Loucy (cell line): ENCODE measurements at regions not wholly inside any gene's neighbourhood (a gene's known extent, or its start where the extent isn't known, plus 50 kb on each side); places are given as distances from the start of the nearest gene placed in this dataset.

Source experiments
- H2AFZ ChIP-seq: fragments of 200-600 bp; sonication (generic); 2 replicates; pipeline ENCODE4 v1.6.0; 2016; ENCODE audit warnings: antibody characterized with exemption, mild to moderate bottlenecking, low read length, moderate library complexity
- H3F3A ChIP-seq: fragments of 200-600 bp; 2 replicates; pipeline ENCODE4 v1.6.0; 2016; ENCODE audit warnings: antibody characterized with exemption, low read depth, mild to moderate bottlenecking
- H3K27me3 ChIP-seq: fragments of 200-600 bp; sonication (generic); 2 replicates; pipeline ENCODE4 v1.6.1; 2014; ENCODE audit warnings: low read length, mild to moderate bottlenecking; ENCODE audit not compliant: insufficient read depth, poor library complexity, severe bottlenecking
- H3K36me3 ChIP-seq: fragments of 200-600 bp; sonication (generic); 2 replicates; pipeline ENCODE4 v1.6.1; 2016; ENCODE audit warnings: low read length; ENCODE audit not compliant: insufficient read depth
- H3K4me1 ChIP-seq: fragments of 200-600 bp; sonication (generic); 2 replicates; pipeline ENCODE4 v1.5.1; 2014; ENCODE audit warnings: low read length, mild to moderate bottlenecking; ENCODE audit not compliant: insufficient read depth, poor library complexity, severe bottlenecking
- H3K4me2 ChIP-seq: fragments of 200-600 bp; sonication (generic); 2 replicates; pipeline ENCODE4 v1.6.0; 2014; ENCODE audit warnings: antibody characterized with exemption, low read length, low read depth, mild to moderate bottlenecking; ENCODE audit not compliant: poor library complexity, severe bottlenecking
- H3K4me3 ChIP-seq: fragments of 200-600 bp; sonication (generic); 2 replicates; pipeline ENCODE4 v1.5.1; 2014; ENCODE audit warnings: low read length, mild to moderate bottlenecking, mixed read lengths; ENCODE audit not compliant: poor library complexity, severe bottlenecking
- H3K79me2 ChIP-seq: fragments of 200-600 bp; sonication (generic); 2 replicates; pipeline ENCODE4 v1.6.1; 2014; ENCODE audit warnings: low read length; ENCODE audit not compliant: insufficient read depth
- H3K9ac ChIP-seq: fragments of 200-600 bp; sonication (generic); 2 replicates; pipeline ENCODE4 v1.6.0; 2014; ENCODE audit warnings: mild to moderate bottlenecking, low read depth, low read length, moderate library complexity; ENCODE audit not compliant: poor library complexity, severe bottlenecking
- H3K9me2 ChIP-seq: fragments of 200-600 bp; sonication (generic); replicated peaks from 2 replicates; pipeline ENCODE4 v1.6.1; 2016; ENCODE audit warnings: low read depth, low read length, mixed read lengths
- H3K9me3 ChIP-seq: fragments of 200-600 bp; sonication (generic); 2 replicates; pipeline ENCODE4 v1.6.1; 2014; ENCODE audit warnings: mild to moderate bottlenecking, antibody characterized with exemption, low read length, low read depth; ENCODE audit not compliant: insufficient read depth
- H4K20me1 ChIP-seq: fragments of 200-600 bp; sonication (generic); 2 replicates; pipeline ENCODE4 v1.6.0; 2014; ENCODE audit warnings: antibody characterized with exemption, low read length, mild to moderate bottlenecking; ENCODE audit not compliant: insufficient read depth, poor library complexity, severe bottlenecking
- CTCF ChIP-seq: fragments of 200-600 bp; sonication (generic); conservative IDR thresholded peaks from 2 replicates; pipeline ENCODE4 v1.5.1; 2014; ENCODE audit warnings: mild to moderate bottlenecking, antibody characterized with exemption, low read length
- EZH2phosphoT487 ChIP-seq: fragments of 200-600 bp; IDR thresholded peaks from 2 replicates; pipeline ENCODE4 v1.6.1; 2018; ENCODE audit warnings: antibody characterized with exemption, mild to moderate bottlenecking, moderate library complexity, borderline replicate concordance

- Histone ChIP-seq H3K4me3 (no peak overlapping the region), H3F3A (no peaks in the 10 kb centered on the region), H2AFZ (no peak overlapping the region), H3K27me3 (no peaks in the 10 kb centered on the region), H3K9me3 (no peaks in the 10 kb centered on the region), H3K36me3 (no peaks in the 10 kb centered on the region), H3K79me2 (no peaks in the 10 kb centered on the region), H3K4me2 (no peak overlapping the region), H3K9ac (no peak overlapping the region), H3K9me2 (no peaks in the 10 kb centered on the region), H3K4me1 (peaks cover 9% of the 10 kb centered on the region), H4K20me1 (no peaks in the 10 kb centered on the region)
- TF ChIP-seq CTCF (no peak), EZH2phosphoT487 (no peak)
These were observed 113.7 kb upstream of the NCOR2 start for GRCh38 chr12:124680863-124681778.

- Histone ChIP-seq H3K27me3 (no peaks in the 10 kb centered on the region), H3K36me3 (no peaks in the 10 kb centered on the region), H3K9me3 (no peaks in the 10 kb centered on the region), H3K4me2 (no peak overlapping the region), H3F3A (no peaks in the 10 kb centered on the region), H2AFZ (no peak overlapping the region), H3K9ac (no peak overlapping the region), H3K4me1 (peaks cover 4% of the 10 kb centered on the region), H3K9me2 (no peaks in the 10 kb centered on the region), H3K79me2 (no peaks in the 10 kb centered on the region), H4K20me1 (no peaks in the 10 kb centered on the region), H3K4me3 (no peak overlapping the region)
- TF ChIP-seq EZH2phosphoT487: no peak
- no peak for TF ChIP-seq CTCF
These were observed 112.3 kb upstream of the NCOR2 start for GRCh38 chr12:124679533-124680371.

GRCh38 chr12:124679047-124679446 is 111.6 kb upstream of the NCOR2 start:
- no peaks in the 10 kb centered on the region for H3K9me2 ChIP-seq
- H3K9ac ChIP-seq: no peak overlapping the region
- no peaks in the 10 kb centered on the region for H3K27me3 ChIP-seq
- H3F3A ChIP-seq: no peaks in the 10 kb centered on the region
- H3K79me2 ChIP-seq: no peaks in the 10 kb centered on the region
- no peak overlapping the region for H3K4me3 ChIP-seq
- H4K20me1 ChIP-seq: no peaks in the 10 kb centered on the region
- no peak overlapping the region for H3K4me2 ChIP-seq
- no peaks in the 10 kb centered on the region for H3K4me1 ChIP-seq
- no peak for TF ChIP-seq EZH2phosphoT487
- TF ChIP-seq CTCF: no peak
- H2AFZ ChIP-seq: no peak overlapping the region
- no peaks in the 10 kb centered on the region for H3K9me3 ChIP-seq
- no peaks in the 10 kb centered on the region for H3K36me3 ChIP-seq
